ENCODE measurements at regions not wholly inside any gene's neighbourhood (a gene's known extent, or its start where the extent isn't known, plus 50 kb on each side); places are given as distances from the start of the nearest gene placed in this dataset.
"Not testable (repeated sequence)": the region's sequence is repeated elsewhere in the genome, so short reads cannot be mapped to it uniquely, and the experiment has no call there.

DNA sequence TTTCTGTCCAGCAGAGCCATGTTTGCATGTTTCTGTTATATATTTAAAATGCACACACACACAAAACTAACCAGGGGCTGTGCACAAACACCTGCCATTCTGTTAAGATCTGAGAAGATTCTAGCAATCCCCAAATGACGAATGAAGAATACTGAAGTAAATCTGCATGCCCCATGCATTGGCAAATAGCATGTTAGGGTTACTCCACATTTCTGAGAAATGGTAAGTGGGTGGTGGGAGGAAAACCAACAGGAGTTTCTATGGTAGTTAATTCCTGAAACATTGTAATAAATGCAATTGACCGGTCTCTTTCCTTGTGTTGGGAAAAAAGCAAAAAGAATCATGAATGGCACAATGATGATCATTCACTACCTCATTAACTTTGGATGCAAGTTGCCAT lies 318.0 kb downstream of the BCAT1 start:
- Histone ChIP-seq H3K79me2 (ENCODE audit: low read length) (no peaks in the 10 kb centered on the region), H3K4me2 (ENCODE audit: low read length) (peak overlapping the region; percentile 18; the same call in 1 of the 2 replicates), H3K4me3 (ENCODE audit: low read length) (no peak overlapping the region), H2AFZ (ENCODE audit: low read depth, low read length) (no peak overlapping the region), H3K9ac (ENCODE audit: low read length) (no peak overlapping the region), H4K20me1 (ENCODE audit: insufficient read depth, low read length) (no peaks in the 10 kb centered on the region), H3K4me1 (ENCODE audit: low read length) (peaks cover 23% of the 10 kb centered on the region), H3K27ac (ENCODE audit: low read length) (no peak overlapping the region), H3K27me3 (ENCODE audit: low read depth, low read length) (no peaks in the 10 kb centered on the region), H3K9me3 (ENCODE audit: insufficient read depth, low read length) (no peaks in the 10 kb centered on the region), H3K36me3 (replicated peaks; ENCODE audit: low read depth, low read length) (no peaks in the 10 kb centered on the region)
- TF ChIP-seq, protein P1, sequence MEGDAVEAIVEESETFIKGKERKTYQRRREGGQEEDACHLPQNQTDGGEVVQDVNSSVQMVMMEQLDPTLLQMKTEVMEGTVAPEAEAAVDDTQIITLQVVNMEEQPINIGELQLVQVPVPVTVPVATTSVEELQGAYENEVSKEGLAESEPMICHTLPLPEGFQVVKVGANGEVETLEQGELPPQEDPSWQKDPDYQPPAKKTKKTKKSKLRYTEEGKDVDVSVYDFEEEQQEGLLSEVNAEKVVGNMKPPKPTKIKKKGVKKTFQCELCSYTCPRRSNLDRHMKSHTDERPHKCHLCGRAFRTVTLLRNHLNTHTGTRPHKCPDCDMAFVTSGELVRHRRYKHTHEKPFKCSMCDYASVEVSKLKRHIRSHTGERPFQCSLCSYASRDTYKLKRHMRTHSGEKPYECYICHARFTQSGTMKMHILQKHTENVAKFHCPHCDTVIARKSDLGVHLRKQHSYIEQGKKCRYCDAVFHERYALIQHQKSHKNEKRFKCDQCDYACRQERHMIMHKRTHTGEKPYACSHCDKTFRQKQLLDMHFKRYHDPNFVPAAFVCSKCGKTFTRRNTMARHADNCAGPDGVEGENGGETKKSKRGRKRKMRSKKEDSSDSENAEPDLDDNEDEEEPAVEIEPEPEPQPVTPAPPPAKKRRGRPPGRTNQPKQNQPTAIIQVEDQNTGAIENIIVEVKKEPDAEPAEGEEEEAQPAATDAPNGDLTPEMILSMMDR (IDR thresholded peaks at IDR 0.05; ENCODE audit: low read depth, low read length): no peak; the same call in 1 of the 2 replicates
- no peak for TF ChIP-seq EZH2phosphoT487 (IDR thresholded peaks at IDR 0.05; ENCODE audit: low read depth)

DNA sequence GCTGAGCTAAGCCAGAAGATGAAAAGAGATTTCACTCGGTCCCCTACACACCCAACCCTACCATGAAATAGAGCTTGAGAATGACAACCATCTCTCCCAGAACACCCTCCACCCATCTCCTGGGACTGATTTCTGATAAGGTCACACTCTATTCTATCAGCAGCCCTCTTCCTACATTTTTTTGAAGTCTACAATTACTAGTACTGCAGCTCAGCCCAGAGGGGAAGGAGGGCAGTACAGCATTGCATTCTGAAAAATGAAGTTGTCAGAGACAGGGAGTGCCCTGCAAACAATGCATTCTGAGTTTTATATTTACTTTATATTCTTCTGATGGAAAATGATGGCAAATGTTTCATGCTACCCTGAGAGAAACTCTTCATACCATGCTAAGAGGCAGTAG lies 318.5 kb downstream of the BCAT1 start:
- Histone ChIP-seq H3K4me1 (ENCODE audit: low read length) (peaks cover 23% of the 10 kb centered on the region), H3K27me3 (ENCODE audit: low read depth, low read length) (no peaks in the 10 kb centered on the region), H3K27ac (ENCODE audit: low read length) (no peak overlapping the region), H3K4me3 (ENCODE audit: low read length) (no peak overlapping the region), H3K9ac (ENCODE audit: low read length) (no peak overlapping the region), H3K4me2 (ENCODE audit: low read length) (peak overlapping the region; percentile 18; the same call in 1 of the 2 replicates), H2AFZ (ENCODE audit: low read depth, low read length) (no peak overlapping the region), H4K20me1 (ENCODE audit: insufficient read depth, low read length) (no peaks in the 10 kb centered on the region), H3K9me3 (ENCODE audit: insufficient read depth, low read length) (no peaks in the 10 kb centered on the region), H3K79me2 (ENCODE audit: low read length) (no peaks in the 10 kb centered on the region), H3K36me3 (replicated peaks; ENCODE audit: low read depth, low read length) (no peaks in the 10 kb centered on the region)
- no peak for TF ChIP-seq EZH2phosphoT487 (IDR thresholded peaks at IDR 0.05; ENCODE audit: low read depth)
- TF ChIP-seq, protein P1 (IDR thresholded peaks at IDR 0.05; ENCODE audit: low read depth, low read length): peak; percentile 65

DNA sequence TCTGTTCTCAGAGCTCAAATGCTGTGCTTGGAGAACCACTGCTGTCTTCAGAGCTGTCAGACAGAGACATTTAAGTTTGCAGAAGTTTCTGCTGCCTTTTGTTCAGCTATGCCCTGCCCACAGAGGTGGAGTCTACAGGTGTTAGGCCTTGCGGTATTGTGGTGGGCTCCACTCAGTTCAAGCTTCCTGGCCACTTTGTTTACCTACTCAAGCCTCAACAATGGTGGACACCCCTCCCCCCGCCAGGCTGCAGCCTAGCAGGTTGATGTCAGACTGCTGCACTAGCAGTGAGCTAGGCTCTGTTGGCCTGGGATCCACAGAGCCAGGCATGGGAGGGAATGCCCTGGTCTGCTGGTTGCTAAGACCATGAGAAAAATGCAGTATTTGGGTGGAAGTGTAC lies 323.8 kb downstream of the BCAT1 start:
- H3K4me2 ChIP-seq (ENCODE audit: low read length): no peak overlapping the region
- peaks cover under 1% of the 10 kb centered on the region; the same call in 1 of the 2 replicates for H3K4me1 ChIP-seq (ENCODE audit: low read length)
- no peak for TF ChIP-seq EZH2phosphoT487 (IDR thresholded peaks at IDR 0.05; ENCODE audit: low read depth)
- TF ChIP-seq, protein P1 (IDR thresholded peaks at IDR 0.05; ENCODE audit: low read depth, low read length): no peak
- no peak overlapping the region for H3K4me3 ChIP-seq (ENCODE audit: low read length)
- H3K36me3 ChIP-seq (replicated peaks; ENCODE audit: low read depth, low read length): no peaks in the 10 kb centered on the region
- no peak overlapping the region for H3K9ac ChIP-seq (ENCODE audit: low read length)
- no peak overlapping the region for H2AFZ ChIP-seq (ENCODE audit: low read depth, low read length)
- H3K79me2 ChIP-seq (ENCODE audit: low read length): no peaks in the 10 kb centered on the region
- H3K27ac ChIP-seq (ENCODE audit: low read length): no peak overlapping the region
- H3K9me3 ChIP-seq (ENCODE audit: insufficient read depth, low read length): no peaks in the 10 kb centered on the region
- no peaks in the 10 kb centered on the region for H4K20me1 ChIP-seq (ENCODE audit: insufficient read depth, low read length)
- no peaks in the 10 kb centered on the region for H3K27me3 ChIP-seq (ENCODE audit: low read depth, low read length)

DNA sequence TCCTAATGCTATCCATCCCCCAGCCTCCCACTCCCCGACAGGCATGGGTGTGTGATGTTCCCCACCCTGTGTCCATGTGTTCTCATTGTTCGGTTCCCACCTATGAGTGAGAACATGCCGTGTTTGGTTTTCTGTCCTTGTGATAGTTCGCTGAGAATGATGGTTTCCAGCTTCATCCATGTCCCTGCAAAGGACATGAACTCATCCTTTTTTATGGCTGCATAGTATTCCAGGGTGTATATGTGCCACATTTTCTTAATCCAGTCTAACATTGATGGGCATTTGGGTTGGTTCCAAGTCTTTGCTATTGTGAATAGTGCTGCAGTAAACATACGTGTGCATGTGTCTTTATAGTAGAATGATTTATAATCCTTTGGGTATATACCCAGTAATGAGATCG lies 328.9 kb downstream of the BCAT1 start:
- H3K36me3 ChIP-seq (replicated peaks; ENCODE audit: low read depth, low read length); H3K4me3 ChIP-seq (ENCODE audit: low read length): not testable (repeated sequence)

DNA sequence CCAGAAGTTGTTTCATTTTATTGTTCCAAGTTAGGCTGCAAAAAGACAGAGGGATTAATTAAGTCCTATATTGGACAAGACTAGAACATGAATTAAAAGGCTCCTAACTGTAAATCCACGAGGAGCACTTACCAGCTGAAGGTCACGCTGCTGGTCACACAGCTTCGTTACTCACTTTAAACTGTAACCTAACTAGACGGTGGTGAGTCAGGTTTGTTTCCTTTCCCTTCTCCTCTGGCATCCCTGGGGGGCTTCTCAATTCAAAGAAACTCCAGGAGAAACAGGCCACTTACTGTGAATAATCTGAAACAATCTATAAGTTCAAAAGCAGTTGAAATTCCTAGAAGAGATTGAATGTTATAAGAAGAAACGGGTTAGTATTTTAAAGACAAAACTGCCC lies 331.4 kb downstream of the BCAT1 start:
- Histone ChIP-seq H3K79me2 (ENCODE audit: low read length) (no peaks in the 10 kb centered on the region), H3K4me1 (ENCODE audit: low read length) (no peaks in the 10 kb centered on the region), H3K27ac (ENCODE audit: low read length) (no peak overlapping the region), H2AFZ (ENCODE audit: low read depth, low read length) (peak overlapping the region; percentile 50), H3K36me3 (replicated peaks; ENCODE audit: low read depth, low read length) (no peaks in the 10 kb centered on the region), H3K4me2 (ENCODE audit: low read length) (peak overlapping the region; percentile 53), H4K20me1 (ENCODE audit: insufficient read depth, low read length) (no peaks in the 10 kb centered on the region), H3K9ac (ENCODE audit: low read length) (0 out of 2 replicates have a peak overlapping the region, but pooled peaks have one; percentile 7), H3K9me3 (ENCODE audit: insufficient read depth, low read length) (no peaks in the 10 kb centered on the region), H3K27me3 (ENCODE audit: low read depth, low read length) (no peaks in the 10 kb centered on the region), H3K4me3 (ENCODE audit: low read length) (peak overlapping the region; percentile 11)
- TF ChIP-seq, protein P1 (IDR thresholded peaks at IDR 0.05; ENCODE audit: low read depth, low read length): no peak
- no peak for TF ChIP-seq EZH2phosphoT487 (IDR thresholded peaks at IDR 0.05; ENCODE audit: low read depth)

More for the DNA sequence above, 328.9 kb downstream of the BCAT1 start:
- H3K4me1 ChIP-seq (ENCODE audit: low read length); H4K20me1 ChIP-seq (ENCODE audit: insufficient read depth, low read length); H3K9me3 ChIP-seq (ENCODE audit: insufficient read depth, low read length); H3K79me2 ChIP-seq (ENCODE audit: low read length); H3K4me2 ChIP-seq (ENCODE audit: low read length); H3K9ac ChIP-seq (ENCODE audit: low read length); H2AFZ ChIP-seq (ENCODE audit: low read depth, low read length); H3K27ac ChIP-seq (ENCODE audit: low read length); H3K27me3 ChIP-seq (ENCODE audit: low read depth, low read length): not testable (repeated sequence)

Data from OCI-LY3 (cell line).